ENCODE measurements at regions not wholly inside any gene's neighbourhood (a gene's known extent, or its start where the extent isn't known, plus 50 kb on each side); places are given as distances from the start of the nearest gene placed in this dataset.

- no peak for DNase-seq (ENCODE audit: low spot score)
Measured at GRCh38 chr19:30634131-30634830, 262.1 kb downstream of the ZNF536 start.

GRCh38 chr19:30631033-30631370 is 258.8 kb downstream of the ZNF536 start:
- DNase-seq (ENCODE audit: low spot score), result no peak

GRCh38 chr19:30630289-30631032 is 258.3 kb downstream of the ZNF536 start:
- no peak for DNase-seq (ENCODE audit: low spot score)

GRCh38 chr19:30629086-30629485 is 256.9 kb downstream of the ZNF536 start:
- no peak for DNase-seq (ENCODE audit: low spot score)

GRCh38 chr19:30626626-30626966 is 254.4 kb downstream of the ZNF536 start:
- no peak for DNase-seq (ENCODE audit: low spot score)

- no peak for DNase-seq (ENCODE audit: low spot score)
Measured at GRCh38 chr19:30625947-30626625, 253.9 kb downstream of the ZNF536 start.

GRCh38 chr19:30622276-30622675 is 250.1 kb downstream of the ZNF536 start:
- no peak for DNase-seq (ENCODE audit: low spot score)

- no peak for DNase-seq (ENCODE audit: low spot score)
Measured at GRCh38 chr19:30621326-30621920, 249.2 kb downstream of the ZNF536 start.

GRCh38 chr19:30620354-30620753 is 248.2 kb downstream of the ZNF536 start:
- no peak for DNase-seq (ENCODE audit: low spot score)

- DNase-seq (ENCODE audit: low spot score), result no peak
Measured at GRCh38 chr19:30609656-30610270, 237.6 kb downstream of the ZNF536 start.

GRCh38 chr19:30608471-30608870 is 236.3 kb downstream of the ZNF536 start:
- no peak for DNase-seq (ENCODE audit: low spot score)
